ENCODE measurements at regions not wholly inside any gene's neighbourhood (a gene's known extent, or its start where the extent isn't known, plus 50 kb on each side); places are given as distances from the start of the nearest gene placed in this dataset.
"Not testable (repeated sequence)": the region's sequence is repeated elsewhere in the genome, so short reads cannot be mapped to it uniquely, and the experiment has no call there.

GRCh38 chr1:96538883-96539282 lies 182.7 kb upstream of the PTBP2 start:
- no peak for DNase-seq (ENCODE audit: low read depth in 2 of 2)

GRCh38 chr1:96541491-96541890 lies 180.1 kb upstream of the PTBP2 start:
- DNase-seq (ENCODE audit: low read depth in 2 of 2): no peak

- DNase-seq (ENCODE audit: low read depth in 2 of 2): no peak
These were observed 177.3 kb upstream of the PTBP2 start for GRCh38 chr1:96544051-96544830.

GRCh38 chr1:96544831-96545221 lies 176.8 kb upstream of the PTBP2 start:
- no peak for DNase-seq (ENCODE audit: low read depth in 2 of 2)

GRCh38 chr1:96545935-96546656 lies 175.5 kb upstream of the PTBP2 start:
- DNase-seq (ENCODE audit: low read depth in 2 of 2): no peak

- DNase-seq (ENCODE audit: low read depth in 2 of 2): no peak
These were observed 171.5 kb upstream of the PTBP2 start for GRCh38 chr1:96550061-96550460.

- no peak for DNase-seq (ENCODE audit: low read depth in 2 of 2)
These were observed 169.1 kb upstream of the PTBP2 start for GRCh38 chr1:96552451-96552850.

- DNase-seq (ENCODE audit: low read depth in 2 of 2): no peak
These were observed 167.8 kb upstream of the PTBP2 start for GRCh38 chr1:96553811-96554210.

GRCh38 chr1:96554364-96554763 lies 167.2 kb upstream of the PTBP2 start:
- no peak for DNase-seq (ENCODE audit: low read depth in 2 of 2)

GRCh38 chr1:96557336-96557735 lies 164.2 kb upstream of the PTBP2 start:
- no peak for DNase-seq (ENCODE audit: low read depth in 2 of 2)

- no peak for DNase-seq (ENCODE audit: low read depth in 2 of 2)
These were observed 162.9 kb upstream of the PTBP2 start for GRCh38 chr1:96558635-96559034.

- DNase-seq (ENCODE audit: low read depth in 2 of 2): no peak
These were observed 162.4 kb upstream of the PTBP2 start for GRCh38 chr1:96559181-96559580.

GRCh38 chr1:96559707-96560596 lies 161.6 kb upstream of the PTBP2 start:
- no peak for DNase-seq (ENCODE audit: low read depth in 2 of 2)

- DNase-seq (ENCODE audit: low read depth in 2 of 2): no peak
These were observed 159.5 kb upstream of the PTBP2 start for GRCh38 chr1:96562094-96562493.

GRCh38 chr1:96564401-96564800 lies 157.2 kb upstream of the PTBP2 start:
- DNase-seq (ENCODE audit: low read depth in 2 of 2): not testable (repeated sequence)

GRCh38 chr1:96565546-96565945 lies 156.0 kb upstream of the PTBP2 start:
- DNase-seq (ENCODE audit: low read depth in 2 of 2): no peak

- DNase-seq (ENCODE audit: low read depth in 2 of 2): no peak
These were observed 152.9 kb upstream of the PTBP2 start for GRCh38 chr1:96568639-96569038.

GRCh38 chr1:96569288-96569687 lies 152.3 kb upstream of the PTBP2 start:
- DNase-seq (ENCODE audit: low read depth in 2 of 2): no peak

GRCh38 chr1:96579636-96580035 lies 141.9 kb upstream of the PTBP2 start:
- DNase-seq (ENCODE audit: low read depth in 2 of 2): no peak

GRCh38 chr1:96580920-96581319 lies 140.7 kb upstream of the PTBP2 start:
- no peak for DNase-seq (ENCODE audit: low read depth in 2 of 2)

- no peak for DNase-seq (ENCODE audit: low read depth in 2 of 2)
These were observed 139.8 kb upstream of the PTBP2 start for GRCh38 chr1:96581772-96582171.

GRCh38 chr1:96583903-96584302 lies 137.7 kb upstream of the PTBP2 start:
- DNase-seq (ENCODE audit: low read depth in 2 of 2): no peak
